ENCODE measurements at regions not wholly inside any gene's neighbourhood (a gene's known extent, or its start where the extent isn't known, plus 50 kb on each side); places are given as distances from the start of the nearest gene placed in this dataset.

GRCh38 chr4:156686120-156686519, 285.5 kb downstream of the PDGFC start:
- no peak for DNase-seq
- no peak overlapping the region for H3K27ac ChIP-seq (ENCODE audit: insufficient read depth in 1 of 2, low read depth in 1 of 2, low read length in 2 of 2, poor library complexity in 1 of 2, severe bottlenecking in 2 of 2)
- no peaks in the 10 kb centered on the region for H3K27me3 ChIP-seq (replicated peaks in 2 of 5; ENCODE audit: control insufficient read depth in 4 of 5, insufficient read depth in 5 of 5, low read length in 4 of 5)
- H3K4me1 ChIP-seq (ENCODE audit: control extremely low read depth in 1 of 4, control insufficient read depth in 4 of 4, insufficient read depth in 4 of 4, low read length in 3 of 4) = no peaks in the 10 kb centered on the region
- H3K9me3 ChIP-seq (ENCODE audit: control extremely low read depth in 1 of 5, control insufficient read depth in 4 of 5, insufficient read depth in 2 of 5, low read depth in 1 of 5, low read length in 4 of 5) = peaks cover 0 to 1% (median 0%) of the 10 kb centered on the region in 5 experiments
- CTCF ChIA-PET = interaction anchor here (0.6 kb wide), 1 partner anchor 135 kb away, joined by 3 read pairs; no protein-coding TSS in a partner anchor
- POLR2A ChIA-PET = no interaction called here
- no peak overlapping the region for H3K4me3 ChIP-seq (ENCODE audit: control insufficient read depth in 1 of 7, extremely low read depth in 1 of 7, insufficient read depth in 4 of 7, low read depth in 2 of 7, low read length in 6 of 7)
- H3K36me3 ChIP-seq (ENCODE audit: control insufficient read depth in 4 of 4, insufficient read depth in 4 of 4, low read length in 3 of 4) = no peaks in the 10 kb centered on the region
- WGBS (ENCODE audit: insufficient coverage) = 88% methylated on average over 3 of the region's 3 CpGs

GRCh38 chr4:156685308-156685707, 286.3 kb downstream of the PDGFC start:
- no peaks in the 10 kb centered on the region for H3K9me3 ChIP-seq (ENCODE audit: control extremely low read depth in 1 of 5, control insufficient read depth in 4 of 5, insufficient read depth in 2 of 5, low read depth in 1 of 5, low read length in 4 of 5)
- DNase-seq = no peak
- CTCF ChIA-PET = no interaction called here
- H3K27me3 ChIP-seq (replicated peaks in 2 of 5; ENCODE audit: control insufficient read depth in 4 of 5, insufficient read depth in 5 of 5, low read length in 4 of 5) = no peaks in the 10 kb centered on the region
- POLR2A ChIA-PET = no interaction called here
- H3K36me3 ChIP-seq (ENCODE audit: control insufficient read depth in 4 of 4, insufficient read depth in 4 of 4, low read length in 3 of 4) = no peaks in the 10 kb centered on the region
- H3K27ac ChIP-seq (ENCODE audit: insufficient read depth in 1 of 2, low read depth in 1 of 2, low read length in 2 of 2, poor library complexity in 1 of 2, severe bottlenecking in 2 of 2) = no peak overlapping the region
- H3K4me3 ChIP-seq (ENCODE audit: control insufficient read depth in 1 of 7, extremely low read depth in 1 of 7, insufficient read depth in 4 of 7, low read depth in 2 of 7, low read length in 6 of 7) = no peak overlapping the region
- H3K4me1 ChIP-seq (ENCODE audit: control extremely low read depth in 1 of 4, control insufficient read depth in 4 of 4, insufficient read depth in 4 of 4, low read length in 3 of 4) = no peaks in the 10 kb centered on the region
- WGBS (ENCODE audit: insufficient coverage) = 100% methylated on average over 1 of the region's 3 CpGs

GRCh38 chr4:156677656-156678055, 293.9 kb downstream of the PDGFC start:
- POLR2A ChIA-PET = no interaction called here
- no peaks in the 10 kb centered on the region for H3K4me1 ChIP-seq (ENCODE audit: control extremely low read depth in 1 of 4, control insufficient read depth in 4 of 4, insufficient read depth in 4 of 4, low read length in 3 of 4)
- DNase-seq = no peak
- no peaks in the 10 kb centered on the region for H3K9me3 ChIP-seq (ENCODE audit: control extremely low read depth in 1 of 5, control insufficient read depth in 4 of 5, insufficient read depth in 2 of 5, low read depth in 1 of 5, low read length in 4 of 5)
- no peak overlapping the region for H3K27ac ChIP-seq (ENCODE audit: insufficient read depth in 1 of 2, low read depth in 1 of 2, low read length in 2 of 2, poor library complexity in 1 of 2, severe bottlenecking in 2 of 2)
- 100% methylated on average over 2 of the region's 4 CpGs for WGBS (ENCODE audit: insufficient coverage)
- CTCF ChIA-PET = no interaction called here
- no peak overlapping the region for H3K4me3 ChIP-seq (ENCODE audit: control insufficient read depth in 1 of 7, extremely low read depth in 1 of 7, insufficient read depth in 4 of 7, low read depth in 2 of 7, low read length in 6 of 7)
- H3K36me3 ChIP-seq (ENCODE audit: control insufficient read depth in 4 of 4, insufficient read depth in 4 of 4, low read length in 3 of 4) = no peaks in the 10 kb centered on the region
- no peaks in the 10 kb centered on the region for H3K27me3 ChIP-seq (replicated peaks in 2 of 5; ENCODE audit: control insufficient read depth in 4 of 5, insufficient read depth in 5 of 5, low read length in 4 of 5)

- Histone ChIP-seq H3K4me1 (ENCODE audit: control extremely low read depth in 1 of 4, control insufficient read depth in 4 of 4, insufficient read depth in 4 of 4, low read length in 3 of 4) (no peaks in the 10 kb centered on the region), H3K36me3 (ENCODE audit: control insufficient read depth in 4 of 4, insufficient read depth in 4 of 4, low read length in 3 of 4) (no peaks in the 10 kb centered on the region), H3K27ac (ENCODE audit: insufficient read depth in 1 of 2, low read depth in 1 of 2, low read length in 2 of 2, poor library complexity in 1 of 2, severe bottlenecking in 2 of 2) (no peak overlapping the region), H3K4me3 (ENCODE audit: control insufficient read depth in 1 of 7, extremely low read depth in 1 of 7, insufficient read depth in 4 of 7, low read depth in 2 of 7, low read length in 6 of 7) (no peak overlapping the region), H3K27me3 (replicated peaks in 2 of 5; ENCODE audit: control insufficient read depth in 4 of 5, insufficient read depth in 5 of 5, low read length in 4 of 5) (no peaks in the 10 kb centered on the region), H3K9me3 (ENCODE audit: control extremely low read depth in 1 of 5, control insufficient read depth in 4 of 5, insufficient read depth in 2 of 5, low read depth in 1 of 5, low read length in 4 of 5) (no peaks in the 10 kb centered on the region)
- WGBS (ENCODE audit: insufficient coverage) = 100% methylated on average over 1 of the region's 6 CpGs
- CTCF ChIA-PET = interaction anchor here (1.4 kb wide), 1 partner anchor 507 kb away, joined by 3 read pairs; no protein-coding TSS in a partner anchor
- peak; percentile 16 to 47 (median 40) for DNase-seq
- POLR2A ChIA-PET = no interaction called here
Measured at GRCh38 chr4:156677131-156677531, 294.5 kb downstream of the PDGFC start.

GRCh38 chr4:156676116-156676851, 295.3 kb downstream of the PDGFC start:
- no peak for DNase-seq
- no peak overlapping the region for H3K4me3 ChIP-seq (ENCODE audit: control insufficient read depth in 1 of 7, extremely low read depth in 1 of 7, insufficient read depth in 4 of 7, low read depth in 2 of 7, low read length in 6 of 7)
- no peaks in the 10 kb centered on the region for H3K9me3 ChIP-seq (ENCODE audit: control extremely low read depth in 1 of 5, control insufficient read depth in 4 of 5, insufficient read depth in 2 of 5, low read depth in 1 of 5, low read length in 4 of 5)
- no peaks in the 10 kb centered on the region for H3K27me3 ChIP-seq (replicated peaks in 2 of 5; ENCODE audit: control insufficient read depth in 4 of 5, insufficient read depth in 5 of 5, low read length in 4 of 5)
- WGBS (ENCODE audit: insufficient coverage) = 100% methylated on average over 2 of the region's 3 CpGs
- no peak overlapping the region for H3K27ac ChIP-seq (ENCODE audit: insufficient read depth in 1 of 2, low read depth in 1 of 2, low read length in 2 of 2, poor library complexity in 1 of 2, severe bottlenecking in 2 of 2)
- POLR2A ChIA-PET = interaction anchor here (0.6 kb wide), 1 partner anchor 426 kb away, joined by 3 read pairs; no protein-coding TSS in a partner anchor
- CTCF ChIA-PET = interaction anchor here (1.4 kb wide), 1 partner anchor 506 kb away, joined by 3 read pairs; no protein-coding TSS in a partner anchor
- H3K36me3 ChIP-seq (ENCODE audit: control insufficient read depth in 4 of 4, insufficient read depth in 4 of 4, low read length in 3 of 4) = no peaks in the 10 kb centered on the region
- H3K4me1 ChIP-seq (ENCODE audit: control extremely low read depth in 1 of 4, control insufficient read depth in 4 of 4, insufficient read depth in 4 of 4, low read length in 3 of 4) = no peaks in the 10 kb centered on the region

- Histone ChIP-seq H3K27me3 (replicated peaks in 2 of 5; ENCODE audit: control insufficient read depth in 4 of 5, insufficient read depth in 5 of 5, low read length in 4 of 5) (no peaks in the 10 kb centered on the region), H3K4me3 (ENCODE audit: control insufficient read depth in 1 of 7, extremely low read depth in 1 of 7, insufficient read depth in 4 of 7, low read depth in 2 of 7, low read length in 6 of 7) (no peak overlapping the region), H3K4me1 (ENCODE audit: control extremely low read depth in 1 of 4, control insufficient read depth in 4 of 4, insufficient read depth in 4 of 4, low read length in 3 of 4) (no peaks in the 10 kb centered on the region), H3K9me3 (ENCODE audit: control extremely low read depth in 1 of 5, control insufficient read depth in 4 of 5, insufficient read depth in 2 of 5, low read depth in 1 of 5, low read length in 4 of 5) (no peaks in the 10 kb centered on the region), H3K27ac (ENCODE audit: insufficient read depth in 1 of 2, low read depth in 1 of 2, low read length in 2 of 2, poor library complexity in 1 of 2, severe bottlenecking in 2 of 2) (no peak overlapping the region), H3K36me3 (ENCODE audit: control insufficient read depth in 4 of 4, insufficient read depth in 4 of 4, low read length in 3 of 4) (no peaks in the 10 kb centered on the region)
- no CpG with 5 or more reads among the region's 4 CpGs for WGBS (ENCODE audit: insufficient coverage)
- ChIA-PET POLR2A (interaction anchor here (0.6 kb wide), 1 partner anchor 442 kb away, joined by 9 read pairs; no protein-coding TSS in a partner anchor), CTCF (no interaction called here)
- no peak for DNase-seq
Measured at GRCh38 chr4:156673483-156673882, 298.1 kb downstream of the PDGFC start.

- CTCF ChIA-PET = no interaction called here
- H3K27ac ChIP-seq (ENCODE audit: insufficient read depth in 1 of 2, low read depth in 1 of 2, low read length in 2 of 2, poor library complexity in 1 of 2, severe bottlenecking in 2 of 2) = no peak overlapping the region
Measured at GRCh38 chr4:156672492-156673305, 298.9 kb downstream of the PDGFC start.

More at GRCh38 chr4:156672492-156673305, 298.9 kb downstream of the PDGFC start:
- Histone ChIP-seq H3K27me3 (replicated peaks in 2 of 5; ENCODE audit: control insufficient read depth in 4 of 5, insufficient read depth in 5 of 5, low read length in 4 of 5) (no peaks in the 10 kb centered on the region), H3K9me3 (ENCODE audit: control extremely low read depth in 1 of 5, control insufficient read depth in 4 of 5, insufficient read depth in 2 of 5, low read depth in 1 of 5, low read length in 4 of 5) (no peaks in the 10 kb centered on the region), H3K4me1 (ENCODE audit: control extremely low read depth in 1 of 4, control insufficient read depth in 4 of 4, insufficient read depth in 4 of 4, low read length in 3 of 4) (no peaks in the 10 kb centered on the region), H3K36me3 (ENCODE audit: control insufficient read depth in 4 of 4, insufficient read depth in 4 of 4, low read length in 3 of 4) (no peaks in the 10 kb centered on the region), H3K4me3 (ENCODE audit: control insufficient read depth in 1 of 7, extremely low read depth in 1 of 7, insufficient read depth in 4 of 7, low read depth in 2 of 7, low read length in 6 of 7) (no peak overlapping the region)
- 88% methylated on average over 4 of the region's 6 CpGs for WGBS (ENCODE audit: insufficient coverage)
- no peak for DNase-seq
- POLR2A ChIA-PET = no interaction called here
